ENCODE measurements at regions not wholly inside any gene's neighbourhood (a gene's known extent, or its start where the extent isn't known, plus 50 kb on each side); places are given as distances from the start of the nearest gene placed in this dataset.

GRCh38 chrX:55142206-55142918 lies 53.5 kb downstream of the PAGE2 start:
- DNase-seq: no peak
- intact Hi-C loops (cut with DNase I; ENCODE audit: low total_unique reads): no loop called here
- Histone ChIP-seq H3K27me3 (replicated peaks in 1 of 7) (no peaks in the 10 kb centered on the region), H3K27ac (no peak overlapping the region), H3K9me3 (no peaks in the 10 kb centered on the region), H3K36me3 (peaks cover 0 to 10% (median 0%) of the 10 kb centered on the region in 6 donors), H3K4me1 (no peaks in the 10 kb centered on the region), H3K4me3 (no peak overlapping the region)
- 72 to 100% (median 92%) methylated on average over 3 of the region's 3 CpGs for WGBS, 5 donors
- TF ChIP-seq POLR2AphosphoS5 (IDR thresholded peaks at IDR 0.05): no peak
- no peak for TF ChIP-seq CTCF (IDR thresholded peaks at IDR 0.05 in 8 of 11, conservative IDR thresholded peaks at IDR 0.05 in 3 of 11)
- no peak for TF ChIP-seq POLR2A (IDR thresholded peaks at IDR 0.05)

GRCh38 chrX:55142919-55143310 lies 54.1 kb downstream of the PAGE2 start:
- Histone ChIP-seq H3K4me1 (no peaks in the 10 kb centered on the region), H3K9me3 (no peaks in the 10 kb centered on the region), H3K4me3 (no peak overlapping the region), H3K36me3 (peaks cover 0 to 10% (median 0%) of the 10 kb centered on the region in 6 donors), H3K27me3 (replicated peaks in 1 of 7) (no peaks in the 10 kb centered on the region), H3K27ac (no peak overlapping the region)
- intact Hi-C loops (cut with DNase I; ENCODE audit: low total_unique reads): no loop called here
- TF ChIP-seq CTCF (IDR thresholded peaks at IDR 0.05 in 8 of 11, conservative IDR thresholded peaks at IDR 0.05 in 3 of 11) (no peak), POLR2A (IDR thresholded peaks at IDR 0.05) (no peak), POLR2AphosphoS5 (IDR thresholded peaks at IDR 0.05) (no peak)
- WGBS, 5 donors: 80 to 94% (median 89%) methylated on average over 6 of the region's 6 CpGs
- no peak for DNase-seq

GRCh38 chrX:55143621-55144020 lies 54.8 kb downstream of the PAGE2 start:
- no peak for DNase-seq

More at GRCh38 chrX:55143621-55144020, 54.8 kb downstream of the PAGE2 start:
- H3K27ac ChIP-seq: no peak overlapping the region
- 62 to 85% (median 77%) methylated on average over 2 of the region's 2 CpGs for WGBS, 5 donors
- TF ChIP-seq POLR2AphosphoS5 (IDR thresholded peaks at IDR 0.05) (no peak), POLR2A (IDR thresholded peaks at IDR 0.05) (no peak), CTCF (IDR thresholded peaks at IDR 0.05 in 8 of 11, conservative IDR thresholded peaks at IDR 0.05 in 3 of 11) (no peak)
- H3K4me1 ChIP-seq: no peaks in the 10 kb centered on the region
- H3K9me3 ChIP-seq: no peaks in the 10 kb centered on the region
- peaks cover 0 to 10% (median 0%) of the 10 kb centered on the region in 6 donors for H3K36me3 ChIP-seq
- no peak overlapping the region for H3K4me3 ChIP-seq
- no peaks in the 10 kb centered on the region for H3K27me3 ChIP-seq (replicated peaks in 1 of 7)
- intact Hi-C loops (cut with DNase I; ENCODE audit: low total_unique reads): no loop called here

Data from spleen (tissue), 11 donors.